ENCODE measurements at regions not wholly inside any gene's neighbourhood (a gene's known extent, or its start where the extent isn't known, plus 50 kb on each side); places are given as distances from the start of the nearest gene placed in this dataset.

DNA sequence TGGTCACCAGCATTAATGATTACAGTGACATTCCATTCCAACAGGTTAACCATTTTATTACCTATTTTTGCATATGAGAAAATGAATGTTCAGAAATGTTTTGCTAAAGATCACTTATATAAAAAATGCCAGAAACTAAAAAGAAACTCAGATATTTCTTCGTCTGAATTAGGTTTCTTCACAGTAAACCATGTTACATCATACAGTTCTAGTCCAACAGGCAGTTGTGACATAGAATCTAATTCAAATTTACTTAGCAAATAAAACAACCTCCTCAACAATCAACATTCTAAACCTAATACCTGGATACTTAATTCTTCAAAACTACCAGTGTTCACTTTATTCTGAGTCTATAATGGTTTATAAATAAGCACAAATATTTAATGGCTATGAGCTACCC is 416.3 kb upstream of the LRRTM4 start:
- TF ChIP-seq, protein P1, sequence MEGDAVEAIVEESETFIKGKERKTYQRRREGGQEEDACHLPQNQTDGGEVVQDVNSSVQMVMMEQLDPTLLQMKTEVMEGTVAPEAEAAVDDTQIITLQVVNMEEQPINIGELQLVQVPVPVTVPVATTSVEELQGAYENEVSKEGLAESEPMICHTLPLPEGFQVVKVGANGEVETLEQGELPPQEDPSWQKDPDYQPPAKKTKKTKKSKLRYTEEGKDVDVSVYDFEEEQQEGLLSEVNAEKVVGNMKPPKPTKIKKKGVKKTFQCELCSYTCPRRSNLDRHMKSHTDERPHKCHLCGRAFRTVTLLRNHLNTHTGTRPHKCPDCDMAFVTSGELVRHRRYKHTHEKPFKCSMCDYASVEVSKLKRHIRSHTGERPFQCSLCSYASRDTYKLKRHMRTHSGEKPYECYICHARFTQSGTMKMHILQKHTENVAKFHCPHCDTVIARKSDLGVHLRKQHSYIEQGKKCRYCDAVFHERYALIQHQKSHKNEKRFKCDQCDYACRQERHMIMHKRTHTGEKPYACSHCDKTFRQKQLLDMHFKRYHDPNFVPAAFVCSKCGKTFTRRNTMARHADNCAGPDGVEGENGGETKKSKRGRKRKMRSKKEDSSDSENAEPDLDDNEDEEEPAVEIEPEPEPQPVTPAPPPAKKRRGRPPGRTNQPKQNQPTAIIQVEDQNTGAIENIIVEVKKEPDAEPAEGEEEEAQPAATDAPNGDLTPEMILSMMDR (IDR thresholded peaks at IDR 0.05) = no peak
- H3K27me3 Mint-ChIP-seq (ENCODE audit: low read depth in 3 of 3) = no peaks in the 10 kb centered on the region
- H3K4me3 Mint-ChIP-seq = no peak overlapping the region
- intact Hi-C loops (cut with micrococcal nuclease) = no loop called here
- Histone ChIP-seq H3K27me3 (ENCODE audit: control insufficient read depth in 2 of 2, insufficient read depth in 2 of 2, low read length in 2 of 2) (no peaks in the 10 kb centered on the region), H3K4me1 (ENCODE audit: control insufficient read depth in 1 of 2, insufficient read depth in 2 of 2, low read length in 2 of 2) (no peaks in the 10 kb centered on the region), H3K9ac (ENCODE audit: insufficient read depth, low read length, poor library complexity, severe bottlenecking) (no peak overlapping the region), H3K9me3 (replicated peaks in 1 of 2; ENCODE audit: control insufficient read depth in 1 of 2, insufficient read depth in 1 of 2, low read length in 2 of 2) (no peaks in the 10 kb centered on the region), H2AFZ (ENCODE audit: insufficient read depth, low read depth, low read length, poor library complexity, severe bottlenecking) (no peak overlapping the region), H3K36me3 (replicated peaks in 1 of 2; ENCODE audit: control insufficient read depth in 1 of 2, insufficient read depth in 2 of 2, low read length in 2 of 2) (no peaks in the 10 kb centered on the region), H3K4me2 (replicated peaks; ENCODE audit: extremely low read depth, low read length, poor library complexity, severe bottlenecking) (no peak overlapping the region), H3K4me3 (replicated peaks in 1 of 3; ENCODE audit: low read depth in 2 of 3, low read length in 3 of 3) (no peak overlapping the region), H4K20me1 (ENCODE audit: insufficient read depth, low read length) (no peaks in the 10 kb centered on the region), H3K27ac (ENCODE audit: low read depth in 1 of 2, low read length in 2 of 2) (no peak overlapping the region), H3K79me2 (ENCODE audit: insufficient read depth, low read length) (no peaks in the 10 kb centered on the region)
- no peak overlapping the region for H3K27ac Mint-ChIP-seq
- H3K9me3 Mint-ChIP-seq = no peaks in the 10 kb centered on the region
- DNase-seq = no peak
- WGBS (ENCODE audit: insufficient coverage) = no CpG with 5 or more reads among the region's 1 CpG
- no peaks in the 10 kb centered on the region for H3K4me1 Mint-ChIP-seq
- no peaks in the 10 kb centered on the region for H3K36me3 Mint-ChIP-seq

DNA sequence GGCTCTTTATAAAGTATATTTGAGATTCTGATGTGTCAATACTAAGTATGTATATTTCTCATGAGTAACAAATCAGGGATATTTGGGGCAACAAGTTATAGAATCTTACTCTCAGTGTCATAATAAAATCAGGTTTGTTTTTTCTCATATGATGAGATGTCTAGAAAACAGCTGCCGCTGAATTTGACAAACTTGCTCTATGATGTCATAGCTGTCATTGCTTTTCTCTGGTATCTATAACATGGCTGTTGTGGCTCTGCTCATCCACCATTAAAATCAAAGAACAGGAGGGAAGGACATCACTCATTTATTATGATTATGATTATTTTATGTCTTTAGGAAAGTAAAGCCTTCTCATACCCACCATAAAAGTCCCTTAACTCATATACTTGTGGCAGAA is 417.2 kb upstream of the LRRTM4 start:
- H3K4me2 ChIP-seq (replicated peaks; ENCODE audit: extremely low read depth, low read length, poor library complexity, severe bottlenecking) = no peak overlapping the region
- WGBS (ENCODE audit: insufficient coverage) = no CpG with 5 or more reads among the region's 1 CpG
- Mint-ChIP-seq H3K9me3 (peaks cover 0 to 2% (median 0%) of the 10 kb centered on the region in 7 donors), H3K27me3 (ENCODE audit: low read depth in 3 of 3) (no peaks in the 10 kb centered on the region), H3K4me3 (no peak overlapping the region), H3K36me3 (no peaks in the 10 kb centered on the region), H3K4me1 (no peaks in the 10 kb centered on the region), H3K27ac (no peak overlapping the region)
- H3K4me1 ChIP-seq (ENCODE audit: control insufficient read depth in 1 of 2, insufficient read depth in 2 of 2, low read length in 2 of 2) = no peaks in the 10 kb centered on the region
- TF ChIP-seq, protein P1 (IDR thresholded peaks at IDR 0.05) = no peak
- H4K20me1 ChIP-seq (ENCODE audit: insufficient read depth, low read length) = no peaks in the 10 kb centered on the region
- intact Hi-C loops (cut with micrococcal nuclease) = no loop called here
- no peak for DNase-seq
- H3K4me3 ChIP-seq (replicated peaks in 1 of 3; ENCODE audit: low read depth in 2 of 3, low read length in 3 of 3) = no peak overlapping the region
- no peaks in the 10 kb centered on the region for H3K79me2 ChIP-seq (ENCODE audit: insufficient read depth, low read length)
- no peak overlapping the region for H3K27ac ChIP-seq (ENCODE audit: low read depth in 1 of 2, low read length in 2 of 2)
- no peaks in the 10 kb centered on the region for H3K9me3 ChIP-seq (replicated peaks in 1 of 2; ENCODE audit: control insufficient read depth in 1 of 2, insufficient read depth in 1 of 2, low read length in 2 of 2)
- H3K27me3 ChIP-seq (ENCODE audit: control insufficient read depth in 2 of 2, insufficient read depth in 2 of 2, low read length in 2 of 2) = no peaks in the 10 kb centered on the region
- H3K9ac ChIP-seq (ENCODE audit: insufficient read depth, low read length, poor library complexity, severe bottlenecking) = no peak overlapping the region
- no peak overlapping the region for H2AFZ ChIP-seq (ENCODE audit: insufficient read depth, low read depth, low read length, poor library complexity, severe bottlenecking)
- H3K36me3 ChIP-seq (replicated peaks in 1 of 2; ENCODE audit: control insufficient read depth in 1 of 2, insufficient read depth in 2 of 2, low read length in 2 of 2) = no peaks in the 10 kb centered on the region

All from CD14-positive monocyte (primary cell).